ENCODE measurements at regions not wholly inside any gene's neighbourhood (a gene's known extent, or its start where the extent isn't known, plus 50 kb on each side); places are given as distances from the start of the nearest gene placed in this dataset.

GRCh38 chr10:123474700-123475099, 191.5 kb upstream of the GPR26 start:
- H3K27me3 ChIP-seq (replicated peaks; ENCODE audit: insufficient read depth), result no peaks in the 10 kb centered on the region
- H3K4me1 ChIP-seq (ENCODE audit: insufficient read depth), result no peaks in the 10 kb centered on the region
- 5 to 11% methylated on average over 4 of the region's 4 CpGs for WGBS, 2 experiments (ENCODE audit: low coverage in 1 of 2, low lambda C conversion rate in 2 of 2, missing lambda C conversion rate in 2 of 2)
- no peaks in the 10 kb centered on the region for H3K79me2 ChIP-seq (ENCODE audit: insufficient read depth)
- no peak overlapping the region for H3K4me3 ChIP-seq
- TF ChIP-seq EZH2 (IDR thresholded peaks at IDR 0.05; ENCODE audit: insufficient read depth, poor library complexity, severe bottlenecking), result no peak
- no peak for TF ChIP-seq EZH2phosphoT487 (IDR thresholded peaks at IDR 0.05; ENCODE audit: insufficient read depth, low read depth)
- no peak overlapping the region for H3K4me2 ChIP-seq (ENCODE audit: unreplicated experiment)
- DNase-seq, result no peak
- no peak overlapping the region for H3K9ac ChIP-seq
- no peaks in the 10 kb centered on the region for H3K9me2 ChIP-seq (ENCODE audit: insufficient read depth)
- no peak overlapping the region for H2AFZ ChIP-seq
- no peaks in the 10 kb centered on the region for H4K20me1 ChIP-seq (ENCODE audit: insufficient read depth)
- no peaks in the 10 kb centered on the region for H3K9me3 ChIP-seq (ENCODE audit: low read depth)
- no peaks in the 10 kb centered on the region for H3K36me3 ChIP-seq (ENCODE audit: low read depth)
- in situ Hi-C loops (cut with MboI), result no loop called here
- H3F3A ChIP-seq (ENCODE audit: insufficient read depth), result no peaks in the 10 kb centered on the region
- no peak overlapping the region for H3K27ac ChIP-seq

GRCh38 chr10:123475466-123475865, 190.7 kb upstream of the GPR26 start:
- Histone ChIP-seq H3K27ac (no peak overlapping the region), H3K9me2 (ENCODE audit: insufficient read depth) (no peaks in the 10 kb centered on the region), H3K36me3 (ENCODE audit: low read depth) (no peaks in the 10 kb centered on the region), H2AFZ (no peak overlapping the region), H3K9me3 (ENCODE audit: low read depth) (no peaks in the 10 kb centered on the region), H3K4me3 (no peak overlapping the region), H3K4me2 (ENCODE audit: unreplicated experiment) (no peak overlapping the region), H3K4me1 (ENCODE audit: insufficient read depth) (no peaks in the 10 kb centered on the region), H3F3A (ENCODE audit: insufficient read depth) (no peaks in the 10 kb centered on the region), H3K79me2 (ENCODE audit: insufficient read depth) (no peaks in the 10 kb centered on the region), H3K27me3 (replicated peaks; ENCODE audit: insufficient read depth) (no peaks in the 10 kb centered on the region), H3K9ac (no peak overlapping the region), H4K20me1 (ENCODE audit: insufficient read depth) (no peaks in the 10 kb centered on the region)
- DNase-seq, result no peak
- WGBS, 2 experiments (ENCODE audit: low coverage in 1 of 2, low lambda C conversion rate in 2 of 2, missing lambda C conversion rate in 2 of 2), result 6 to 12% methylated on average over 2 of the region's 2 CpGs
- TF ChIP-seq EZH2 (IDR thresholded peaks at IDR 0.05; ENCODE audit: insufficient read depth, poor library complexity, severe bottlenecking) (no peak), EZH2phosphoT487 (IDR thresholded peaks at IDR 0.05; ENCODE audit: insufficient read depth, low read depth) (no peak)
- in situ Hi-C loops (cut with MboI), result no loop called here

GRCh38 chr10:123478116-123478515, 188.0 kb upstream of the GPR26 start:
- in situ Hi-C loops (cut with MboI), result no loop called here

GRCh38 chr10:123479640-123480039, 186.5 kb upstream of the GPR26 start:
- Histone ChIP-seq H3K4me3 (no peak overlapping the region), H3K9me3 (ENCODE audit: low read depth) (no peaks in the 10 kb centered on the region), H3K9me2 (ENCODE audit: insufficient read depth) (no peaks in the 10 kb centered on the region), H3K27me3 (replicated peaks; ENCODE audit: insufficient read depth) (no peaks in the 10 kb centered on the region), H3K79me2 (ENCODE audit: insufficient read depth) (no peaks in the 10 kb centered on the region), H3F3A (ENCODE audit: insufficient read depth) (no peaks in the 10 kb centered on the region), H3K4me2 (ENCODE audit: unreplicated experiment) (no peak overlapping the region), H2AFZ (no peak overlapping the region), H4K20me1 (ENCODE audit: insufficient read depth) (no peaks in the 10 kb centered on the region), H3K27ac (no peak overlapping the region), H3K36me3 (ENCODE audit: low read depth) (no peaks in the 10 kb centered on the region), H3K9ac (no peak overlapping the region), H3K4me1 (ENCODE audit: insufficient read depth) (no peaks in the 10 kb centered on the region)
- no peak for DNase-seq
- WGBS, 2 experiments (ENCODE audit: low coverage in 1 of 2, low lambda C conversion rate in 2 of 2, missing lambda C conversion rate in 2 of 2), result 4 to 5% methylated on average over 4 of the region's 4 CpGs
- TF ChIP-seq EZH2phosphoT487 (IDR thresholded peaks at IDR 0.05; ENCODE audit: insufficient read depth, low read depth), result no peak
- TF ChIP-seq EZH2 (IDR thresholded peaks at IDR 0.05; ENCODE audit: insufficient read depth, poor library complexity, severe bottlenecking), result no peak
- in situ Hi-C loops (cut with MboI), result no loop called here

More at GRCh38 chr10:123478116-123478515, 188.0 kb upstream of the GPR26 start:
- H3F3A ChIP-seq (ENCODE audit: insufficient read depth), result no peaks in the 10 kb centered on the region
- no peak overlapping the region for H3K9ac ChIP-seq
- DNase-seq, result no peak
- H3K27ac ChIP-seq, result no peak overlapping the region
- no peaks in the 10 kb centered on the region for H4K20me1 ChIP-seq (ENCODE audit: insufficient read depth)
- TF ChIP-seq EZH2 (IDR thresholded peaks at IDR 0.05; ENCODE audit: insufficient read depth, poor library complexity, severe bottlenecking) (no peak), EZH2phosphoT487 (IDR thresholded peaks at IDR 0.05; ENCODE audit: insufficient read depth, low read depth) (no peak)
- 24 to 28% methylated on average over 2 of the region's 2 CpGs for WGBS, 2 experiments (ENCODE audit: low coverage in 1 of 2, low lambda C conversion rate in 2 of 2, missing lambda C conversion rate in 2 of 2)
- H3K4me1 ChIP-seq (ENCODE audit: insufficient read depth), result no peaks in the 10 kb centered on the region
- H2AFZ ChIP-seq, result no peak overlapping the region
- H3K9me2 ChIP-seq (ENCODE audit: insufficient read depth), result no peaks in the 10 kb centered on the region
- H3K9me3 ChIP-seq (ENCODE audit: low read depth), result no peaks in the 10 kb centered on the region
- H3K4me2 ChIP-seq (ENCODE audit: unreplicated experiment), result no peak overlapping the region
- no peaks in the 10 kb centered on the region for H3K79me2 ChIP-seq (ENCODE audit: insufficient read depth)
- no peak overlapping the region for H3K4me3 ChIP-seq
- no peaks in the 10 kb centered on the region for H3K36me3 ChIP-seq (ENCODE audit: low read depth)
- no peaks in the 10 kb centered on the region for H3K27me3 ChIP-seq (replicated peaks; ENCODE audit: insufficient read depth)

GRCh38 chr10:123480344-123480743, 185.8 kb upstream of the GPR26 start:
- Histone ChIP-seq H3K36me3 (ENCODE audit: low read depth) (no peaks in the 10 kb centered on the region), H2AFZ (no peak overlapping the region), H3K27ac (no peak overlapping the region), H3K4me2 (ENCODE audit: unreplicated experiment) (no peak overlapping the region), H3K4me3 (no peak overlapping the region), H3K9ac (no peak overlapping the region), H3K9me3 (ENCODE audit: low read depth) (no peaks in the 10 kb centered on the region), H3K4me1 (ENCODE audit: insufficient read depth) (no peaks in the 10 kb centered on the region), H4K20me1 (ENCODE audit: insufficient read depth) (no peaks in the 10 kb centered on the region), H3K27me3 (replicated peaks; ENCODE audit: insufficient read depth) (no peaks in the 10 kb centered on the region), H3K79me2 (ENCODE audit: insufficient read depth) (no peaks in the 10 kb centered on the region), H3F3A (ENCODE audit: insufficient read depth) (no peaks in the 10 kb centered on the region), H3K9me2 (ENCODE audit: insufficient read depth) (no peaks in the 10 kb centered on the region)
- in situ Hi-C loops (cut with MboI), result no loop called here
- WGBS, 2 experiments (ENCODE audit: low coverage in 1 of 2, low lambda C conversion rate in 2 of 2, missing lambda C conversion rate in 2 of 2), result 20 to 29% methylated on average over 4 of the region's 4 CpGs
- DNase-seq, result no peak
- TF ChIP-seq EZH2phosphoT487 (IDR thresholded peaks at IDR 0.05; ENCODE audit: insufficient read depth, low read depth), result no peak

All from GM23248 (cell line).